Sigmoid colon (tissue), 6 donors: ENCODE measurements at regions not wholly inside any gene's neighbourhood (a gene's known extent, or its start where the extent isn't known, plus 50 kb on each side); places are given as distances from the start of the nearest gene placed in this dataset.

Experiments used
- DNase-seq: peaks from one replicate; pipeline ENCODE4 v3.0.0-alpha.2; 2019
- H3K27ac ChIP-seq, 4 donors: fragments of 200-600 bp; sonication (generic); one replicate each; pipeline ENCODE4 v1.5.1; 2016 to 2019; ENCODE audit warnings: mild to moderate bottlenecking in 1 of 4
- H3K27me3 ChIP-seq, 3 donors: fragments of 200-600 bp; sonication (generic); one replicate each; pipeline ENCODE4 v1.5.1; 2019; ENCODE audit warnings: mild to moderate bottlenecking in 1 of 3
- H3K36me3 ChIP-seq, 4 donors: fragments of 200-600 bp; sonication (generic); one replicate each; pipeline ENCODE4 v1.5.1; 2016 to 2019
- H3K4me1 ChIP-seq, 4 donors: fragments of 200-600 bp; sonication (generic); one replicate each; pipeline ENCODE4 v1.5.1; 2017 to 2019
- H3K4me3 ChIP-seq, 4 donors: fragments of 200-600 bp; sonication (generic); one replicate each; pipeline ENCODE4 v1.5.1; 2017 to 2019; ENCODE audit warnings: mild to moderate bottlenecking in 2 of 4, moderate library complexity in 1 of 4
- H3K9me3 ChIP-seq, 4 donors: fragments of 200-600 bp in 3 of 4; sonication (generic) in 3 of 4; one replicate each; pipeline versions ENCODE4 v1.5.1 to v1.6.1; 2013 to 2019
- CTCF ChIP-seq, 4 experiments: fragments of 450-650 bp in 3 of 4; fragments of 200-600 bp in 1 of 4; IDR thresholded peaks; one replicate each; pipeline ENCODE4 v1.5.1; 2016 to 2019; ENCODE audit warnings: antibody characterized with exemption in 4 of 4, mild to moderate bottlenecking in 3 of 4, moderate library complexity in 2 of 4
- EP300 ChIP-seq, 4 donors: sonication (generic); formaldehyde crosslinking; IDR thresholded peaks; one replicate each; pipeline ENCODE4 v1.6.1; 2017; ENCODE audit warnings: antibody characterized with exemption in 4 of 4
- POLR2A ChIP-seq, 2 donors: fragments of 450-650 bp; IDR thresholded peaks; one replicate each; pipeline ENCODE4 v1.6.1; 2016; ENCODE audit warnings: antibody characterized with exemption in 2 of 2, mild to moderate bottlenecking in 2 of 2, moderate library complexity in 2 of 2
- POLR2AphosphoS5 ChIP-seq, 4 donors: sonication (generic); formaldehyde crosslinking; IDR thresholded peaks; one replicate each; pipeline ENCODE4 v1.6.1; 2017; ENCODE audit warnings: antibody characterized with exemption in 4 of 4
- WGBS, 2 donors: extraction: QIAGEN DNeasy Blood & Tissue Kit; methylation state at CpG; one replicate each; pipeline ENCODE4 v1.1.7; 2013; 5-methylcytosine and 5-hydroxymethylcytosine counted together
- intact Hi-C: fragments of 100-400 bp; cut with DNase I; formaldehyde crosslinking; loops from one replicate; pipeline ENCODE4 v1.15.1; 2023
- donor health status: healthy with polysubstance abuse.
- donor health status: healthy.

- peaks cover 0 to 15% (median 2%) of the 10 kb centered on the region in 4 donors for H3K4me1 ChIP-seq
- TF ChIP-seq CTCF (IDR thresholded peaks at IDR 0.05) (no peak), POLR2A (IDR thresholded peaks at IDR 0.05) (no peak), POLR2AphosphoS5 (IDR thresholded peaks at IDR 0.05) (no peak), EP300 (IDR thresholded peaks at IDR 0.05) (no peak)
- no peak overlapping the region for H3K4me3 ChIP-seq
- no peak overlapping the region for H3K27ac ChIP-seq
- no peaks in the 10 kb centered on the region for H3K27me3 ChIP-seq
- no peaks in the 10 kb centered on the region for H3K36me3 ChIP-seq
- DNase-seq, result no peak
- 89 to 96% methylated on average over 1 of the region's 1 CpG for WGBS, 2 donors
- no peaks in the 10 kb centered on the region for H3K9me3 ChIP-seq
- intact Hi-C loops, result no loop called here
Observed at GRCh38 chr15:46707452-46707851, 1009.9 kb upstream of the SEMA6D start.

DNA sequence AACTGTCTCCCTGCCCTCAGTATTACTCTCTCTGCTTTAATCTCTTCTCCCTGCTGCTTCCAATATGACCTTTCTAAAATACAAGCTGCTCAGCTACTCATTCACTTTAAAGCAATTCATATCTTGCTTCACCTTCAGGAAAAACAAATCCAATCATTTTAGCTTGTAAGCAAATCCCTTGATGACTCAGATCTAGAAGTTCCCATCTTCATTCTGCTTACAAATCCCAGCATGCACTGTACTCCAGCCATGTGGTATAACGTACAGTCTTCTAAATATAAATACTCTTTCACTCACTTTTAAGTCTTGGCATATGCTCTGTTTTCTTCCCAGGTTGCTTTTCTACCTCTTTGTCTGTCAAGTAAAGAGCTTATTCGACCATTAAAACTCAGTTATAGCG is 1009.1 kb upstream of the SEMA6D start:
- WGBS, 2 donors, result 60 to 79% methylated on average over 3 of the region's 3 CpGs
- TF ChIP-seq EP300 (IDR thresholded peaks at IDR 0.05), result no peak
- TF ChIP-seq CTCF (IDR thresholded peaks at IDR 0.05), result no peak
- TF ChIP-seq POLR2A (IDR thresholded peaks at IDR 0.05), result no peak
- TF ChIP-seq POLR2AphosphoS5 (IDR thresholded peaks at IDR 0.05), result no peak
- Histone ChIP-seq H3K4me1 (peaks cover 0 to 15% (median 2%) of the 10 kb centered on the region in 4 donors), H3K27me3 (no peaks in the 10 kb centered on the region), H3K4me3 (no peak overlapping the region), H3K36me3 (no peaks in the 10 kb centered on the region), H3K9me3 (no peaks in the 10 kb centered on the region), H3K27ac (no peak overlapping the region)
- no peak for DNase-seq
- intact Hi-C loops, result no loop called here

- no peaks in the 10 kb centered on the region for H3K27me3 ChIP-seq
- H3K4me1 ChIP-seq, result peaks cover 0 to 15% (median 2%) of the 10 kb centered on the region in 4 donors
- no peaks in the 10 kb centered on the region for H3K9me3 ChIP-seq
- intact Hi-C loops, result no loop called here
- H3K36me3 ChIP-seq, result no peaks in the 10 kb centered on the region
- TF ChIP-seq POLR2AphosphoS5 (IDR thresholded peaks at IDR 0.05), result no peak
- no peak for TF ChIP-seq CTCF (IDR thresholded peaks at IDR 0.05)
- no peak for TF ChIP-seq POLR2A (IDR thresholded peaks at IDR 0.05)
- TF ChIP-seq EP300 (IDR thresholded peaks at IDR 0.05), result no peak
- no peak overlapping the region for H3K27ac ChIP-seq
- no peak for DNase-seq
- no peak overlapping the region for H3K4me3 ChIP-seq
Observed at GRCh38 chr15:46709460-46710083, 1007.7 kb upstream of the SEMA6D start.

DNA sequence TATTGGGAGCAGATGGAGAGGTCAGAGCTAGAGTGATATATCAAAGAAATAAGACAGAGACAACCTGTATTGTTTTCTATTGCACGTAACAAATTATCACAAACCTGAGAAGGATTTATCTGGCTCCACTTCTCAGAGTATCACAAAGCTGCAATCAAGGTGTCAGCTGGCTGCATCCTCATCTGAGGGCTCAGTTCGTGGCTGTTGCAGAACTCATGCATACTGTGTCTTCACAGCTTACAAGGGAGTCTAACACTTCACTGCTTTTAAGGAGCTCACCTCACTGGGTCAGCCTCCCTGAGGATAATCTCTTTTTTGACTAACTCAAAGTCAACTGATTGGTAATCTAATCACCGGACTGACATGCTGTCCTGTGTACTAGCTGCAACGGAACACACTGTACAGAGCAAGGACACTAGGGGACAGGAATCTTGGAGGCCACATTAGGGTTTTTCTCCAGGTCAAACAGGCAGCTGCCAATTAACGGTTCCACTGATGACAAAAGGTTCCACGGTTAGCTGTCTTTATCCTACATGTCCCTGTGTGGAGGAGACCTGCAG is 1006.8 kb upstream of the SEMA6D start:
- no peak for TF ChIP-seq CTCF (IDR thresholded peaks at IDR 0.05)
- TF ChIP-seq POLR2AphosphoS5 (IDR thresholded peaks at IDR 0.05), result no peak
- no peak for TF ChIP-seq POLR2A (IDR thresholded peaks at IDR 0.05)
- TF ChIP-seq EP300 (IDR thresholded peaks at IDR 0.05), result no peak
- H3K27ac ChIP-seq, result no peak overlapping the region
- no peak overlapping the region for H3K4me3 ChIP-seq
- intact Hi-C loops, result no loop called here
- H3K4me1 ChIP-seq, result peaks cover 0 to 15% (median 2%) of the 10 kb centered on the region in 4 donors
- 81 to 90% methylated on average over 6 of the region's 6 CpGs for WGBS, 2 donors
- H3K36me3 ChIP-seq, result no peaks in the 10 kb centered on the region
- H3K27me3 ChIP-seq, result no peaks in the 10 kb centered on the region
- no peaks in the 10 kb centered on the region for H3K9me3 ChIP-seq
- no peak for DNase-seq

DNA sequence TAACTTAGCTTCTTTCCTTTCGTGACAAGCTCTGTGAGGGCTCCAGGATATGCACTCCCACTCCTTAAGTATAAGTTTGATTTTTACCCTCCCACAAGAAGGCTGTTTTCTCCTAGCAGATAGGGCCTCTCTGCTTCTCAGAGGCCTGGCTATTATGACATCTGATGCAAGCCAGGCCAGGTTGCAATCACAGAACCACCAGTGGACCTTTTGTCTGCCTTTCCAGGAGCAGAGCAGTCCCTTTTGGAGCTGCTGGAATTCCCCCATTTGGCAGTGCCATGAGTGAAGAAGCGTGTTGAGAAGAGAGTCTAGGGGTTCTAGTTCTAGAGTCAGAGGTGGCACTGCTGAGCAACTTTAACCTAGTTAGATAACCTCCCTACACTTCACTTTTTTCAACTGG is 1004.3 kb upstream of the SEMA6D start:
- intact Hi-C loops, result no loop called here
- no peak for TF ChIP-seq EP300 (IDR thresholded peaks at IDR 0.05)
- TF ChIP-seq POLR2A (IDR thresholded peaks at IDR 0.05), result no peak
- no peak for TF ChIP-seq POLR2AphosphoS5 (IDR thresholded peaks at IDR 0.05)
- no peak for TF ChIP-seq CTCF (IDR thresholded peaks at IDR 0.05)
- Histone ChIP-seq H3K36me3 (no peaks in the 10 kb centered on the region), H3K9me3 (no peaks in the 10 kb centered on the region), H3K27ac (no peak overlapping the region), H3K27me3 (no peaks in the 10 kb centered on the region), H3K4me1 (peaks cover 0 to 14% (median 2%) of the 10 kb centered on the region in 4 donors), H3K4me3 (no peak overlapping the region)
- DNase-seq, result no peak
- 81 to 86% methylated on average over 2 of the region's 2 CpGs for WGBS, 2 donors
